Astrocyte of the spinal cord (primary cell): ENCODE measurements at regions not wholly inside any gene's neighbourhood (a gene's known extent, or its start where the extent isn't known, plus 50 kb on each side); places are given as distances from the start of the nearest gene placed in this dataset.
A peak's percentile ranks its signal among the peaks of the same experiment; 100 is the strongest.
"Not testable (repeated sequence)": the region's sequence is repeated elsewhere in the genome, so short reads cannot be mapped to it uniquely, and the experiment has no call there.

Source experiments
- DNase-seq: peaks from one replicate; pipeline ENCODE4 v3.0.0; 2011; ENCODE audit warnings: low read depth, low spot score
- H3K4me3 ChIP-seq: 2 replicates; pipeline ENCODE4 v1.5.1; 2011; ENCODE audit warnings: low read depth, mild to moderate bottlenecking, low read length, moderate library complexity
- CTCF ChIP-seq: IDR thresholded peaks from 2 replicates; pipeline ENCODE4 v1.5.1; 2012; ENCODE audit warnings: low read depth, mild to moderate bottlenecking, low read length, inconsistent platforms
- in situ Hi-C: cut with HindIII; loops from 2 replicates; pipeline ENCODE4 v1.10.0; 2017; ENCODE audit warnings: low sequenced_read_pairs

GRCh38 chr14:53716578-53716977, 240.0 kb downstream of the BMP4 start:
- in situ Hi-C loops, result no loop called here
- no peak for DNase-seq
- no peak overlapping the region for H3K4me3 ChIP-seq
- no peak for TF ChIP-seq CTCF

DNA sequence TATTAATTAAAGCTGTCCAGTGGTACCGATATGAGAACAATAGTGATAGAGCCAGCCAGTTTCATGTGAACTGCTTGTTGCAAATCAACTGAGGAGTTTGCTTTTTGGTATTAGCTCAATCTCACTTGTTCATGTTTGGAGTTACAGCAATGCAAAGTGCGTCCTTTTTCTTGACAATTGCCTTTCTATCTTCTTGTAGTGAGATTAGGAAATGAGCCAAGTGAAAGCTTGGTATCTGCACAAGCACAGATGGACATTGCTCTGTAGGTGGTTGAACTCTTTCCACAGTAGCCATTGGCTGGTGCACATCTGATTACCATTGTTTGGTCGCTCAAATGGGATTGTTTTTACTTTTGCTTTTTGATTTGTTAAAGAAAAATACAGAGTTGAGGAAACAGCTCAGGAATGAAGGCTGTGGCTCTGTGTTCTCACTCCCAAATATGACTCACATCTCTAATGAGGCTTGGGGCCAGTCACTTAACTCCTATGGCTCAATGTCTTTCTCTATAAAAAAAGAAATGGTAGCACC, 241.4 kb downstream of the BMP4 start:
- peak; percentile 76 for DNase-seq
- in situ Hi-C loops, result no loop called here
- no peak for TF ChIP-seq CTCF
- no peak overlapping the region for H3K4me3 ChIP-seq

- no peak for DNase-seq
- in situ Hi-C loops, result no loop called here
- H3K4me3 ChIP-seq, result no peak overlapping the region
- TF ChIP-seq CTCF, result no peak
Observed at GRCh38 chr14:53714495-53715192, 242.0 kb downstream of the BMP4 start.

GRCh38 chr14:53712901-53713300, 243.7 kb downstream of the BMP4 start:
- H3K4me3 ChIP-seq, in situ Hi-C loops, DNase-seq: not testable (repeated sequence)

- in situ Hi-C loops, result no loop called here
- no peak for DNase-seq
- H3K4me3 ChIP-seq, result no peak overlapping the region
- TF ChIP-seq CTCF, result no peak
Observed at GRCh38 chr14:53711205-53711604, 245.4 kb downstream of the BMP4 start.

DNA sequence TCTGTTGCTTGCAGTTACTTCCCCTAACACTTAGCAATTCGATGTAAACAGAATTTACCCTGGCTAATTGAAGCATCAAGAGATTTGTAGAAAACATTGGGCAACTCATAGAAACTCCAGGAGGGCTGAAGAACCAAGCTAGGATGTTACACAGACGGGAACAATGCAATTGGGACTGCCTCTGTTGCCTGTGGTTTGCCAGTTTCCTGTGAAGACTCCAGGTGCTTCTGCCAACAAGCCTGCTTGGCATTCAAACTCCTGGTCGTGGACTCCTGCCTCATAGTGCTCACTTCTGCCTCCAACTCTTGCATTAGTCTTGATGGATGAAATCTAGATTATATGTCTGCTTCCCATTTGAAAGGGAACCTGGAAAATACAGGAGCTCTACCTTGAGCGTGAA, 246.0 kb downstream of the BMP4 start:
- TF ChIP-seq CTCF, result no peak
- no peak for DNase-seq
- in situ Hi-C loops, result no loop called here
- no peak overlapping the region for H3K4me3 ChIP-seq

DNA sequence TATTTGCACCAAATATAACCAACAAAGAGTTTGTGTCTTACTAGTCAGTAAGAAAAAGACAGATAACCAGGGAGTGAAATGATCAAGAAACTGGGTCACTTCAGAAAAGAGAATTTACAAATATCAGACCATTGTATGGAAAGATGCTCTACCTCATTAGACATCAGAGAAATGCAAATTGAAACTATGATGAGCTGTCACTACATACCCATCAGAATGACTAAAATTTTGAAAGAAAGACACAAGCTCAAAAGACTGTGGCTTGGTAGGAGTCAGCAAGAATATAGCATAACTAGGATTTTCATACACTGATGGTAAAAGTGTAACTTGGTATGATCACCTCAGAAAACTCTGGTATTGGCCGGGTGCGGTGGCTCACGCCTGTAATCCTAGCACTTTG, 247.2 kb downstream of the BMP4 start:
- no peak overlapping the region for H3K4me3 ChIP-seq
- no peak for TF ChIP-seq CTCF
- DNase-seq, result no peak
- in situ Hi-C loops, result no loop called here
